Stomach (tissue), 8 donors: ENCODE measurements at regions not wholly inside any gene's neighbourhood (a gene's known extent, or its start where the extent isn't known, plus 50 kb on each side); places are given as distances from the start of the nearest gene placed in this dataset.

Experiments
- DNase-seq, 2 donors: peaks; one replicate each; pipeline versions ENCODE4 v3.0.0 to v3.0.0-alpha.2; 2013 to 2019
- H3K27ac ChIP-seq, 5 donors: fragments of 200-600 bp in 4 of 5; sonication (generic) in 4 of 5; one replicate each; pipeline ENCODE4 v1.5.1; 2013 to 2019; ENCODE audit warnings: mild to moderate bottlenecking in 1 of 5, moderate library complexity in 1 of 5
- H3K27me3 ChIP-seq, 3 donors: fragments of 200-600 bp; sonication (generic); one replicate each; pipeline ENCODE4 v1.5.1; 2017 to 2019; ENCODE audit warnings: mixed run types in 1 of 3
- H3K36me3 ChIP-seq, 4 donors: fragments of 200-600 bp; sonication (generic); 1 replicate in 3 of 4; 2 replicates in 1 of 4; pipeline ENCODE4 v1.5.1; 2016 to 2019
- H3K4me1 ChIP-seq, 4 donors: fragments of 200-600 bp; sonication (generic); one replicate each; pipeline ENCODE4 v1.5.1; 2016 to 2019
- H3K4me3 ChIP-seq, 4 donors: fragments of 200-600 bp; sonication (generic) in 3 of 4; one replicate each; pipeline ENCODE4 v1.5.1; 2016 to 2019; ENCODE audit warnings: mild to moderate bottlenecking in 1 of 4
- H3K9me3 ChIP-seq, 4 donors: fragments of 200-600 bp; sonication (generic); one replicate each; pipeline ENCODE4 v1.5.1; 2016 to 2019
- CTCF ChIP-seq, 7 experiments: fragments of 450-650 bp in 4 of 7; fragments of 200-600 bp in 3 of 7; sonication (generic) in 3 of 7; IDR thresholded peaks; one replicate each; pipeline ENCODE4 v1.5.1; 2016 to 2019; ENCODE audit warnings: antibody characterized with exemption in 7 of 7, control low read depth in 2 of 7, mild to moderate bottlenecking in 1 of 7
- EP300 ChIP-seq: sonication (generic); formaldehyde crosslinking; IDR thresholded peaks from one replicate; pipeline ENCODE4 v1.6.1; 2017; ENCODE audit warnings: antibody characterized with exemption
- POLR2A ChIP-seq, 4 donors: fragments of 450-650 bp; IDR thresholded peaks; one replicate each; pipeline ENCODE4 v1.6.1; 2016; ENCODE audit warnings: antibody characterized with exemption in 4 of 4, control low read depth in 2 of 4, mild to moderate bottlenecking in 1 of 4, moderate library complexity in 1 of 4
- POLR2AphosphoS5 ChIP-seq, 3 donors: sonication (generic); formaldehyde crosslinking; IDR thresholded peaks; one replicate each; pipeline ENCODE4 v1.6.1; 2016; ENCODE audit warnings: antibody characterized with exemption in 3 of 3
- WGBS, 5 donors: extraction: QIAGEN DNeasy Blood & Tissue Kit in 3 of 5; methylation state at CpG; one replicate each; pipeline versions ENCODE4 v1.1.5 to v1.1.7; 2013 to 2018; 5-methylcytosine and 5-hydroxymethylcytosine counted together
- intact Hi-C: fragments of 100-400 bp; cut with DNase I; formaldehyde crosslinking; loops from one replicate; pipeline ENCODE4 v1.15.1; 2023; ENCODE audit warnings: low total_unique reads
- donor health status: healthy with polysubstance abuse.
- donor health status: Bipolar disorder and iron deficiency.
- donor health status: healthy.

- no peak overlapping the region for H3K4me3 ChIP-seq
- no peak for DNase-seq
- peaks cover 10 to 41% (median 32%) of the 10 kb centered on the region in 4 donors for H3K4me1 ChIP-seq
- WGBS, 5 donors = 78 to 92% (median 87%) methylated on average over 2 of the region's 2 CpGs
- no peak for TF ChIP-seq CTCF (IDR thresholded peaks at IDR 0.05)
- H3K36me3 ChIP-seq = no peaks in the 10 kb centered on the region
- H3K27ac ChIP-seq = peak overlapping the region in 3 of 5 donors; percentile 47 to 66 (median 48)
- intact Hi-C loops = no loop called here
- H3K27me3 ChIP-seq = no peaks in the 10 kb centered on the region
- H3K9me3 ChIP-seq = no peaks in the 10 kb centered on the region
Measured at GRCh38 chr12:46449856-46450255, 77.3 kb upstream of the SLC38A2 start.

DNA sequence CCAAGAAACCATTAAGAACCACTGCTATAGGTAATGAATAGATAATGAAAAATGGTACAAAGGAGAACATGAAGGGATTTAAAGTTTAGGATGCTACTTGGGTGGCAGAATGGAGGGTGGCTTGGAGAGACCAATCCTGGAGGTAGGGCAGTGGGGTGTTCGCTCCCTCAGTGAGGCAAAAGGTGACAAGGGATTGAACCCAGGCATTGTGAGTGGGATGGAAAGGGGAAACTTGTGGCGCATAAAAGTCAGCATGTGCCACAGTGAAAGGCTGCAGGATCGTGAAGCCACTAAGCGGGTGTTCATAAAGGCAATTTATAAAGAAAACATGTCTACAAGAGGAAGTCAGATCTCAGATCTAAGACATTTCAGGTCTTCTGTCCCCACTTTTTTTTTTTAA, 76.7 kb upstream of the SLC38A2 start:
- Histone ChIP-seq H3K9me3 (no peaks in the 10 kb centered on the region), H3K4me3 (no peak overlapping the region), H3K27ac (no peak overlapping the region), H3K4me1 (peaks cover 10 to 46% (median 34%) of the 10 kb centered on the region in 4 donors), H3K36me3 (no peaks in the 10 kb centered on the region), H3K27me3 (no peaks in the 10 kb centered on the region)
- no peak for DNase-seq
- intact Hi-C loops = no loop called here
- WGBS, 5 donors = 87 to 95% (median 89%) methylated on average over 4 of the region's 4 CpGs
- TF ChIP-seq CTCF (IDR thresholded peaks at IDR 0.05) (no peak), EP300 (no peak), POLR2A (IDR thresholded peaks at IDR 0.05) (no peak), POLR2AphosphoS5 (IDR thresholded peaks at IDR 0.05) (no peak)

GRCh38 chr12:46446645-46447044, 74.1 kb upstream of the SLC38A2 start:
- no peak overlapping the region for H3K27ac ChIP-seq
- H3K27me3 ChIP-seq = no peaks in the 10 kb centered on the region
- H3K36me3 ChIP-seq = no peaks in the 10 kb centered on the region
- 30 to 49% (median 30%) methylated on average over 2 of the region's 2 CpGs for WGBS, 5 donors
- DNase-seq = no peak
- no peak for TF ChIP-seq POLR2A (IDR thresholded peaks at IDR 0.05)
- TF ChIP-seq EP300 = no peak
- no peak for TF ChIP-seq CTCF (IDR thresholded peaks at IDR 0.05)
- TF ChIP-seq POLR2AphosphoS5 (IDR thresholded peaks at IDR 0.05) = no peak
- peaks cover 10 to 48% (median 33%) of the 10 kb centered on the region in 4 donors for H3K4me1 ChIP-seq
- intact Hi-C loops = no loop called here
- H3K4me3 ChIP-seq = no peak overlapping the region
- H3K9me3 ChIP-seq = no peaks in the 10 kb centered on the region

DNA sequence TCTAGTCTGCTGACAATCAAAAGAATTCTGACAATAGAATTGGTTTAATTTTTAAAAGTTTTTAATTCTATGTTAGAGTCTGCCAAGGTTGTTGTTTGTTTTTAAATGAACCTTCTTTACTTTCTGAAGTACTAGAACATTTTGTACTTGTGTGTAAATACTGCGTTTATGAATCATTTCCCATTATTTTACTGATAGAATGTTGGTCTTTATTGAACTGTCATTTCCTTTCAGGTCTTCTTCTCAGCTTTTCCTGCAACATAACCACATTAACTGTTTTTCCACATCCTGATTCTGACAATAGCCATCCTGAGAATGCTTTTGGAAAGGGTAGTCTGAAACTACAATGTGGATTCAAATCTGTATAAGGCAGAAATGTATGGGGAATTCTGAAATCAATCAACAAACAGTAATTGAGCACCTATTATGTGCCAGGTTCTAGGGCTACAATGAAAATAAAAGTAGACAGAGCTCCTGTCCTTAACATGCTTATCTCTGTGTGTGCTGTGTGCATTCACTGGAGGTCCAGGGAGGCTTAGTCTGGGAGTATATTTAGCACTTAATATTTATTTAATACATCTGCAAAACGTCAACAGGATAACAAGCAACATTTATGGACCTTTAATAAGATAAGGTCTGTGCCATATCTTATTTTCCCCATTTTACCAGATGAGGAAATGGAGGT, 73.1 kb upstream of the SLC38A2 start:
- Histone ChIP-seq H3K27me3 (no peaks in the 10 kb centered on the region), H3K4me1 (peaks cover 10 to 38% (median 31%) of the 10 kb centered on the region in 4 donors), H3K9me3 (no peaks in the 10 kb centered on the region), H3K36me3 (no peaks in the 10 kb centered on the region), H3K27ac (peak overlapping the region in 4 of 5 donors; percentile 1 to 39 (median 19)), H3K4me3 (no peak overlapping the region)
- no peak for DNase-seq
- 5 to 16% (median 13%) methylated on average over 2 of the region's 2 CpGs for WGBS, 5 donors
- no peak for TF ChIP-seq POLR2A (IDR thresholded peaks at IDR 0.05)
- TF ChIP-seq CTCF (IDR thresholded peaks at IDR 0.05) = no peak
- no peak for TF ChIP-seq EP300
- TF ChIP-seq POLR2AphosphoS5 (IDR thresholded peaks at IDR 0.05) = no peak
- intact Hi-C loops = no loop called here
